CD14-positive monocyte (primary cell): ENCODE measurements at regions not wholly inside any gene's neighbourhood (a gene's known extent, or its start where the extent isn't known, plus 50 kb on each side); places are given as distances from the start of the nearest gene placed in this dataset.

ENCODE experiments used
- DNase-seq, 3 donors: peaks; one replicate each; pipeline ENCODE4 v3.0.0-alpha.2; 2011 to 2022
- H2AFZ ChIP-seq: 2 replicates; pipeline ENCODE4 v1.6.0; 2012; ENCODE audit warnings: mild to moderate bottlenecking, low read depth, low read length, inconsistent platforms; ENCODE audit not compliant: insufficient read depth, poor library complexity, severe bottlenecking
- H3K27ac ChIP-seq, 2 donors: 1 replicate in 1 of 2; 2 replicates in 1 of 2; pipeline ENCODE4 v1.5.1; 2012 to 2013; ENCODE audit warnings: low read length in 2 of 2, control low read depth in 1 of 2, inconsistent platforms in 1 of 2, low read depth in 1 of 2, mild to moderate bottlenecking in 1 of 2
- H3K27me3 ChIP-seq, 2 donors: one replicate each; pipeline versions ENCODE4 v1.6.0 to v1.6.1; 2011 to 2013; ENCODE audit warnings: low read length in 2 of 2; ENCODE audit not compliant: control insufficient read depth in 2 of 2, insufficient read depth in 2 of 2
- H3K36me3 ChIP-seq, 2 donors: replicated peaks in 1 of 2; 1 replicate in 1 of 2; 2 replicates in 1 of 2; pipeline versions ENCODE4 v1.5.1 to v1.6.1; 2012 to 2013; ENCODE audit warnings: low read length in 2 of 2, control low read depth in 1 of 2, inconsistent platforms in 1 of 2, mild to moderate bottlenecking in 1 of 2; ENCODE audit not compliant: insufficient read depth in 2 of 2, control insufficient read depth in 1 of 2
- H3K4me1 ChIP-seq, 2 donors: 1 replicate in 1 of 2; 2 replicates in 1 of 2; pipeline versions ENCODE4 v1.5.1 to v1.6.1; 2012 to 2013; ENCODE audit warnings: low read length in 2 of 2, control low read depth in 1 of 2, inconsistent platforms in 1 of 2, mild to moderate bottlenecking in 1 of 2, moderate library complexity in 1 of 2; ENCODE audit not compliant: insufficient read depth in 2 of 2, control insufficient read depth in 1 of 2
- H3K4me2 ChIP-seq: replicated peaks from 2 replicates; pipeline ENCODE3; 2012; ENCODE audit warnings: low read length, moderate library complexity, mild to moderate bottlenecking; ENCODE audit not compliant: poor library complexity, severe bottlenecking; ENCODE audit errors: extremely low read depth
- H3K4me3 ChIP-seq, 3 experiments: fragments of 200-600 bp in 1 of 3; sonication (generic) in 1 of 3; replicated peaks in 1 of 3; 1 replicate in 2 of 3; 2 replicates in 1 of 3; pipeline ENCODE4 v1.5.1; 2011 to 2013; ENCODE audit warnings: low read length in 3 of 3, mild to moderate bottlenecking in 3 of 3, control low read depth in 2 of 3, low read depth in 2 of 3, inconsistent platforms in 1 of 3, moderate library complexity in 1 of 3
- H3K79me2 ChIP-seq: 2 replicates; pipeline ENCODE4 v1.6.0; 2012; ENCODE audit warnings: mild to moderate bottlenecking, control low read depth, inconsistent platforms, low read length, moderate library complexity; ENCODE audit not compliant: insufficient read depth
- H3K9ac ChIP-seq: 2 replicates; pipeline ENCODE4 v1.6.0; 2017; ENCODE audit warnings: low read length, mild to moderate bottlenecking; ENCODE audit not compliant: insufficient read depth, poor library complexity, severe bottlenecking
- H3K9me3 ChIP-seq, 2 donors: replicated peaks in 1 of 2; 1 replicate in 1 of 2; 2 replicates in 1 of 2; pipeline versions ENCODE4 v1.5.1 to v1.6.1; 2012 to 2013; ENCODE audit warnings: low read length in 2 of 2, control low read depth in 1 of 2; ENCODE audit not compliant: control insufficient read depth in 1 of 2, insufficient read depth in 1 of 2
- H4K20me1 ChIP-seq: 2 replicates; pipeline ENCODE4 v1.6.0; 2012; ENCODE audit warnings: mild to moderate bottlenecking, low read length, control low read depth, moderate library complexity; ENCODE audit not compliant: insufficient read depth
- H3K27ac Mint-ChIP-seq, 7 donors: one replicate each; pipeline ENCODE4 v1.8.0; 2020; ENCODE audit warnings: mild to moderate bottlenecking in 7 of 7, mixed read lengths in 7 of 7, moderate library complexity in 6 of 7, inconsistent platforms in 2 of 7
- H3K27me3 Mint-ChIP-seq, 3 donors: one replicate each; pipeline ENCODE4 v1.8.0; 2021 to 2022; ENCODE audit warnings: low read depth in 3 of 3, mild to moderate bottlenecking in 3 of 3, mixed read lengths in 3 of 3, moderate library complexity in 3 of 3, inconsistent platforms in 1 of 3
- H3K36me3 Mint-ChIP-seq, 2 donors: one replicate each; pipeline ENCODE4 v1.8.0; 2020; ENCODE audit warnings: mixed read lengths in 2 of 2, inconsistent platforms in 1 of 2, mild to moderate bottlenecking in 1 of 2
- H3K4me1 Mint-ChIP-seq: one replicate; pipeline ENCODE4 v1.8.0; 2020; ENCODE audit warnings: mild to moderate bottlenecking, mixed read lengths
- H3K4me3 Mint-ChIP-seq, 2 donors: one replicate each; pipeline ENCODE4 v1.8.0; 2020; ENCODE audit warnings: mild to moderate bottlenecking in 2 of 2, mixed read lengths in 2 of 2, moderate library complexity in 1 of 2
- H3K9me3 Mint-ChIP-seq, 7 donors: one replicate each; pipeline ENCODE4 v1.8.0; 2020 to 2022; ENCODE audit warnings: mixed read lengths in 7 of 7, mild to moderate bottlenecking in 6 of 7, moderate library complexity in 6 of 7, inconsistent platforms in 2 of 7
- CTCF ChIP-seq: fragments of 200-600 bp; IDR thresholded peaks from one replicate; pipeline ENCODE4 v1.8.0; 2022; ENCODE audit warnings: antibody characterized with exemption, mild to moderate bottlenecking
- WGBS: methylation state at CpG from one replicate; pipeline ENCODE4 v1.1.5; 2013; ENCODE audit warnings: missing lambda C conversion rate; ENCODE audit not compliant: insufficient coverage; 5-methylcytosine and 5-hydroxymethylcytosine counted together
- intact Hi-C, 2 donors: fragments of 100-400 bp; cut with micrococcal nuclease; formaldehyde crosslinking; loops; one replicate each; pipeline versions ENCODE4 v1.15.0 to v1.15.1; 2023

- no peak overlapping the region for H3K9ac ChIP-seq
- H3K4me2 ChIP-seq = no peak overlapping the region
- no peak overlapping the region for H3K27ac ChIP-seq
- H3K9me3 ChIP-seq = peaks cover 0 to 4% of the 10 kb centered on the region in 2 donors
- no peaks in the 10 kb centered on the region for H3K4me1 Mint-ChIP-seq
- no peaks in the 10 kb centered on the region for H4K20me1 ChIP-seq
- H3K4me3 ChIP-seq = no peak overlapping the region
- H3K9me3 Mint-ChIP-seq = peaks cover 8 to 23% (median 11%) of the 10 kb centered on the region in 7 donors
- H3K36me3 Mint-ChIP-seq = no peaks in the 10 kb centered on the region
- H2AFZ ChIP-seq = no peak overlapping the region
- no peaks in the 10 kb centered on the region for H3K36me3 ChIP-seq
- H3K4me3 Mint-ChIP-seq = no peak overlapping the region
- WGBS = no CpG with 5 or more reads among the region's 2 CpGs
- peaks cover 0 to 1% (median 1%) of the 10 kb centered on the region in 3 donors for H3K27me3 Mint-ChIP-seq
- H3K4me1 ChIP-seq = no peaks in the 10 kb centered on the region
- H3K27ac Mint-ChIP-seq = no peak overlapping the region
- no peaks in the 10 kb centered on the region for H3K27me3 ChIP-seq
- no peak for DNase-seq
- no peak for TF ChIP-seq CTCF
- no peaks in the 10 kb centered on the region for H3K79me2 ChIP-seq
- intact Hi-C loops = no loop called here
These were observed 366.7 kb upstream of the TENM4 start for GRCh38 chr11:79807506-79807905.

- H3K9me3 Mint-ChIP-seq = peaks cover 1 to 13% (median 3%) of the 10 kb centered on the region in 7 donors
- no peaks in the 10 kb centered on the region for H3K27me3 Mint-ChIP-seq
- no peak for DNase-seq
- H3K36me3 ChIP-seq = no peaks in the 10 kb centered on the region
- no peak overlapping the region for H3K27ac ChIP-seq
- H3K4me2 ChIP-seq = no peak overlapping the region
- no peaks in the 10 kb centered on the region for H3K36me3 Mint-ChIP-seq
- H4K20me1 ChIP-seq = no peaks in the 10 kb centered on the region
- no peaks in the 10 kb centered on the region for H3K4me1 Mint-ChIP-seq
- intact Hi-C loops = no loop called here
- H3K27me3 ChIP-seq = no peaks in the 10 kb centered on the region
- no peak overlapping the region for H3K27ac Mint-ChIP-seq
- no peak overlapping the region for H3K4me3 Mint-ChIP-seq
- no peaks in the 10 kb centered on the region for H3K9me3 ChIP-seq
- TF ChIP-seq CTCF = no peak
- WGBS = 88% methylated on average over 1 of the region's 1 CpG
- H2AFZ ChIP-seq = no peak overlapping the region
- H3K4me1 ChIP-seq = no peaks in the 10 kb centered on the region
- no peaks in the 10 kb centered on the region for H3K79me2 ChIP-seq
- H3K9ac ChIP-seq = no peak overlapping the region
- H3K4me3 ChIP-seq = no peak overlapping the region
These were observed 355.9 kb upstream of the TENM4 start for GRCh38 chr11:79796704-79797103.
